Trophoblast cell (in vitro differentiated cells and primary cell): ENCODE measurements at regions not wholly inside any gene's neighbourhood (a gene's known extent, or its start where the extent isn't known, plus 50 kb on each side); places are given as distances from the start of the nearest gene placed in this dataset.

ENCODE experiments used
- DNase-seq, 2 donors: peaks; one replicate each; pipeline ENCODE4 v3.0.0-alpha.2; 2016
- H2AFZ ChIP-seq: 2 replicates; pipeline ENCODE4 v1.6.1; 2013; ENCODE audit warnings: low read length, moderate library complexity, mild to moderate bottlenecking; ENCODE audit not compliant: insufficient read depth, poor library complexity
- H2AK5ac ChIP-seq: 2 replicates; pipeline ENCODE4 v1.6.1; 2013; ENCODE audit warnings: mild to moderate bottlenecking, low read length
- H2BK120ac ChIP-seq: 2 replicates; pipeline ENCODE4 v1.6.1; 2013; ENCODE audit warnings: low read length, mild to moderate bottlenecking, moderate library complexity; ENCODE audit not compliant: insufficient read depth, poor library complexity
- H2BK12ac ChIP-seq: 2 replicates; pipeline ENCODE4 v1.6.1; 2013; ENCODE audit warnings: mild to moderate bottlenecking, low read length, moderate library complexity
- H2BK5ac ChIP-seq: 2 replicates; pipeline ENCODE4 v1.6.1; 2013; ENCODE audit warnings: low read length, low read depth, moderate library complexity, mild to moderate bottlenecking; ENCODE audit not compliant: poor library complexity
- H3K14ac ChIP-seq: 2 replicates; pipeline ENCODE4 v1.6.1; 2013; ENCODE audit warnings: mild to moderate bottlenecking, low read length
- H3K18ac ChIP-seq: 2 replicates; pipeline ENCODE4 v1.6.1; 2013; ENCODE audit warnings: mild to moderate bottlenecking, low read length
- H3K23ac ChIP-seq: 2 replicates; pipeline ENCODE4 v1.6.1; 2013; ENCODE audit warnings: low read length
- H3K27ac ChIP-seq: 2 replicates; pipeline ENCODE4 v1.5.1; 2013; ENCODE audit warnings: low read depth, mild to moderate bottlenecking, inconsistent platforms, low read length, moderate library complexity
- H3K27me3 ChIP-seq: 2 replicates; pipeline ENCODE4 v1.6.1; 2013; ENCODE audit warnings: inconsistent platforms, mild to moderate bottlenecking, low read length, moderate library complexity; ENCODE audit not compliant: insufficient read depth
- H3K36me3 ChIP-seq, 2 experiments: 1 replicate in 1 of 2; 2 replicates in 1 of 2; pipeline ENCODE4 v1.6.1; 2013; ENCODE audit warnings: low read length in 2 of 2, mild to moderate bottlenecking in 2 of 2, moderate library complexity in 1 of 2; ENCODE audit not compliant: insufficient read depth in 2 of 2, control insufficient read depth in 1 of 2
- H3K4ac ChIP-seq: 2 replicates; pipeline ENCODE4 v1.6.1; 2013; ENCODE audit warnings: low read depth, mild to moderate bottlenecking, low read length, moderate library complexity
- H3K4me1 ChIP-seq, 2 experiments: 1 replicate in 1 of 2; 2 replicates in 1 of 2; pipeline ENCODE4 v1.6.1; 2013; ENCODE audit warnings: low read length in 2 of 2, mild to moderate bottlenecking in 2 of 2, moderate library complexity in 1 of 2; ENCODE audit not compliant: insufficient read depth in 2 of 2, control insufficient read depth in 1 of 2
- H3K4me2 ChIP-seq: 2 replicates; pipeline ENCODE4 v1.6.1; 2013; ENCODE audit warnings: inconsistent platforms, mild to moderate bottlenecking, low read length, moderate library complexity
- H3K4me3 ChIP-seq: 2 replicates; pipeline ENCODE4 v1.5.1; 2013; ENCODE audit warnings: mild to moderate bottlenecking, low read depth, low read length, inconsistent platforms
- H3K79me1 ChIP-seq: one replicate; pipeline ENCODE4 v1.6.1; 2013; ENCODE audit warnings: low read length
- H3K79me2 ChIP-seq: 2 replicates; pipeline ENCODE4 v1.6.1; 2013; ENCODE audit warnings: low read length, mild to moderate bottlenecking; ENCODE audit not compliant: control insufficient read depth, insufficient read depth, poor library complexity
- H3K9ac ChIP-seq: 2 replicates; pipeline ENCODE4 v1.6.1; 2013; ENCODE audit warnings: mild to moderate bottlenecking, low read length
- H3K9me3 ChIP-seq: 2 replicates; pipeline ENCODE4 v1.6.1; 2013; ENCODE audit warnings: low read depth, mild to moderate bottlenecking, control low read depth, inconsistent platforms, low read length; ENCODE audit not compliant: insufficient read depth
- H4K12ac ChIP-seq: 2 replicates; pipeline ENCODE4 v1.6.1; 2013; ENCODE audit warnings: low read depth, mild to moderate bottlenecking, low read length, moderate library complexity
- H4K8ac ChIP-seq: 2 replicates; pipeline ENCODE4 v1.6.1; 2013; ENCODE audit warnings: low read depth, mild to moderate bottlenecking, low read length, moderate library complexity
- H4K91ac ChIP-seq: one replicate; pipeline ENCODE4 v1.6.1; 2013; ENCODE audit warnings: low read depth, mild to moderate bottlenecking, low read length, moderate library complexity
- WGBS: extraction: QIAGEN DNeasy Blood & Tissue Kit; methylation state at CpG from one replicate; pipeline ENCODE4 v1.1.7; 2013; ENCODE audit warnings: missing lambda C conversion rate; ENCODE audit not compliant: insufficient read length, insufficient coverage; ENCODE audit errors: extremely low coverage; 5-methylcytosine and 5-hydroxymethylcytosine counted together

GRCh38 chr11:70705930-70706329 lies 307.6 kb downstream of the CTTN start:
- H2AK5ac ChIP-seq: no peak overlapping the region
- H4K12ac ChIP-seq: no peak overlapping the region
- H3K23ac ChIP-seq: no peak overlapping the region
- H3K14ac ChIP-seq: no peak overlapping the region
- H3K27me3 ChIP-seq: no peaks in the 10 kb centered on the region
- H3K4me3 ChIP-seq: no peak overlapping the region
- no peak for DNase-seq
- H3K18ac ChIP-seq: no peak overlapping the region
- no peak overlapping the region for H3K4me2 ChIP-seq
- no peak overlapping the region for H4K91ac ChIP-seq
- no peak overlapping the region for H3K9ac ChIP-seq
- no peaks in the 10 kb centered on the region for H3K79me2 ChIP-seq
- H2AFZ ChIP-seq: no peak overlapping the region
- H3K9me3 ChIP-seq: peaks cover 6% of the 10 kb centered on the region
- no peaks in the 10 kb centered on the region for H3K79me1 ChIP-seq
- no peak overlapping the region for H2BK120ac ChIP-seq
- no CpG with 5 or more reads among the region's 10 CpGs for WGBS
- H3K36me3 ChIP-seq: no peaks in the 10 kb centered on the region
- no peak overlapping the region for H2BK12ac ChIP-seq
- no peak overlapping the region for H3K27ac ChIP-seq
- no peak overlapping the region for H2BK5ac ChIP-seq
- no peak overlapping the region for H3K4ac ChIP-seq
- no peak overlapping the region for H4K8ac ChIP-seq
- H3K4me1 ChIP-seq: peaks cover 2 to 5% of the 10 kb centered on the region in 2 experiments

DNA sequence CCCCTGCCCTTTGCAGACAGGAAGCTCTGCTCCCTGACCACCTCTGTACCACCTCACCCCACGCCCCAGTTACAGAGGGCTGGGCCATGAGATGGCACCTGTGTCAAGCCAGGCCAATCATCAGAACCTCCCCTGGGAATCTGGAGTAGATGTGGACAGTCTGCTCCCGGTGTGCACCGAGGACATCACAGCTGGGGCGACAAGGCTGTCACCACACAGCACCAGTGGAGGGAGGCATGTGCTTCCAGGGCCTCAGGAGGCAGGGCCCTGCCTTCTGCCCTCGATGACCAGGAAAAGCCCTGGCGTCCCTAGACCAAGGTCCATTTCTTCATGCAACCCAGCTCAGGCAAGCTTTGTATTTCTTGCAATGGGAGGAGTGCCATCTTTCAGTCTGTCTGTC lies 309.5 kb downstream of the CTTN start:
- Histone ChIP-seq H3K9me3 (no peaks in the 10 kb centered on the region), H3K4ac (no peak overlapping the region), H2BK120ac (no peak overlapping the region), H3K4me1 (peaks cover 5 to 8% of the 10 kb centered on the region in 2 experiments), H4K91ac (no peak overlapping the region), H3K23ac (no peak overlapping the region), H4K12ac (no peak overlapping the region), H3K9ac (no peak overlapping the region), H3K79me1 (no peaks in the 10 kb centered on the region), H3K79me2 (no peaks in the 10 kb centered on the region), H2BK12ac (no peak overlapping the region), H3K14ac (no peak overlapping the region), H3K27ac (no peak overlapping the region), H4K8ac (no peak overlapping the region), H2BK5ac (no peak overlapping the region), H3K4me3 (no peak overlapping the region), H2AFZ (no peak overlapping the region), H2AK5ac (no peak overlapping the region), H3K36me3 (no peaks in the 10 kb centered on the region), H3K4me2 (no peak overlapping the region), H3K27me3 (no peaks in the 10 kb centered on the region), H3K18ac (no peak overlapping the region)
- DNase-seq: no peak
- WGBS: no CpG with 5 or more reads among the region's 6 CpGs

- Histone ChIP-seq H3K18ac (no peak overlapping the region), H3K27ac (no peak overlapping the region), H4K91ac (no peak overlapping the region), H3K14ac (no peak overlapping the region), H3K4me3 (no peak overlapping the region), H2BK120ac (no peak overlapping the region), H4K12ac (no peak overlapping the region), H3K23ac (no peak overlapping the region), H3K9me3 (no peaks in the 10 kb centered on the region), H4K8ac (no peak overlapping the region), H2BK12ac (no peak overlapping the region), H3K79me1 (no peaks in the 10 kb centered on the region), H3K79me2 (no peaks in the 10 kb centered on the region), H3K4me2 (no peak overlapping the region), H3K9ac (no peak overlapping the region), H2AK5ac (no peak overlapping the region), H2AFZ (no peak overlapping the region), H3K4me1 (peaks cover 13 to 15% of the 10 kb centered on the region in 2 experiments), H3K36me3 (no peaks in the 10 kb centered on the region), H3K27me3 (no peaks in the 10 kb centered on the region), H3K4ac (no peak overlapping the region), H2BK5ac (no peak overlapping the region)
- no peak for DNase-seq
- WGBS: no CpG with 5 or more reads among the region's 16 CpGs
Observed at GRCh38 chr11:70709596-70709995, 311.3 kb downstream of the CTTN start.

DNA sequence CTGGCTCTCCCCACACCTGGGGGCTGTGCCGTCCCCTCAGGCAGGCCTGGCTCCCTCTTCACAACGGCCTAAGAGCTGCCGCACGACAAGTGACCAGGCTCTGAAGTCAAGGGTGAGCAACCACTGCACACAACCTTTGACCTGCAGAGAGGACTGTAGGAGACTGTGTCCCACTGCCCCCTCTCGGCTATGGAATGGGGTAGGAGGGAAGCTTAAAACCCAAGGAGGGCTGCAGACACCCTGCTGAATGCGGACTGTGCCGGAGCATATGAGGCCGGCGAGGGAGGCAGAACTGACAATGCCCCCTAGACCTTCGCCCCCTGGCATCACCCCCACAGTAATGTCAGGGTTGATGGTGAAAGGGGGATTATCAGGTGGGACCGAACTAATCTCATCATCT lies 311.9 kb downstream of the CTTN start:
- DNase-seq: no peak
- no peak overlapping the region for H3K4ac ChIP-seq
- H2BK120ac ChIP-seq: no peak overlapping the region
- no peak overlapping the region for H3K14ac ChIP-seq
- H2BK12ac ChIP-seq: no peak overlapping the region
- peaks cover 2% of the 10 kb centered on the region for H3K9me3 ChIP-seq
- H3K4me3 ChIP-seq: no peak overlapping the region
- H3K9ac ChIP-seq: no peak overlapping the region
- no peak overlapping the region for H2AFZ ChIP-seq
- no peak overlapping the region for H4K91ac ChIP-seq
- no peak overlapping the region for H4K12ac ChIP-seq
- no peak overlapping the region for H3K23ac ChIP-seq
- no peak overlapping the region for H3K4me2 ChIP-seq
- H3K36me3 ChIP-seq: no peaks in the 10 kb centered on the region
- WGBS: no CpG with 5 or more reads among the region's 11 CpGs
- H2BK5ac ChIP-seq: no peak overlapping the region
- H2AK5ac ChIP-seq: no peak overlapping the region
- no peaks in the 10 kb centered on the region for H3K79me1 ChIP-seq
- H4K8ac ChIP-seq: no peak overlapping the region
- H3K27me3 ChIP-seq: no peaks in the 10 kb centered on the region
- no peaks in the 10 kb centered on the region for H3K79me2 ChIP-seq
- H3K27ac ChIP-seq: no peak overlapping the region
- H3K4me1 ChIP-seq: peaks cover 13 to 15% of the 10 kb centered on the region in 2 experiments
- no peak overlapping the region for H3K18ac ChIP-seq
